Suprapubic skin (tissue), 4 donors: ENCODE measurements at regions not wholly inside any gene's neighbourhood (a gene's known extent, or its start where the extent isn't known, plus 50 kb on each side); places are given as distances from the start of the nearest gene placed in this dataset.

Experiments used
- DNase-seq, 2 donors: peaks; one replicate each; pipeline ENCODE4 v3.0.0-alpha.2; 2019; ENCODE audit warnings: low spot score in 2 of 2
- H3K27ac ChIP-seq: fragments of 200-600 bp; sonication (generic); one replicate; pipeline ENCODE4 v1.5.1; 2019
- H3K27me3 ChIP-seq: fragments of 200-600 bp; sonication (generic); one replicate; pipeline ENCODE4 v1.5.1; 2019
- H3K36me3 ChIP-seq: fragments of 200-600 bp; sonication (generic); one replicate; pipeline ENCODE4 v1.5.1; 2019
- H3K4me1 ChIP-seq: fragments of 200-600 bp; sonication (generic); one replicate; pipeline ENCODE4 v1.5.1; 2019
- H3K4me3 ChIP-seq: fragments of 200-600 bp; sonication (generic); one replicate; pipeline ENCODE4 v1.5.1; 2019; ENCODE audit warnings: mild to moderate bottlenecking
- H3K9me3 ChIP-seq: fragments of 200-600 bp; sonication (generic); one replicate; pipeline ENCODE4 v1.5.1; 2019
- EP300 ChIP-seq: sonication (generic); formaldehyde crosslinking; IDR thresholded peaks from one replicate; pipeline ENCODE4 v1.6.1; 2017; ENCODE audit warnings: antibody characterized with exemption
- POLR2A ChIP-seq, 2 donors: fragments of 450-650 bp; IDR thresholded peaks; one replicate each; pipeline ENCODE4 v1.6.1; 2017; ENCODE audit warnings: antibody characterized with exemption in 2 of 2, mild to moderate bottlenecking in 2 of 2, moderate library complexity in 2 of 2
- POLR2AphosphoS5 ChIP-seq, 3 donors: sonication (generic); formaldehyde crosslinking; IDR thresholded peaks; one replicate each; pipeline ENCODE4 v1.6.1; 2017; ENCODE audit warnings: antibody characterized with exemption in 3 of 3
- WGBS: methylation state at CpG from one replicate; pipeline ENCODE4 v1.1.5; 2018; 5-methylcytosine and 5-hydroxymethylcytosine counted together
- TF ChIP-seq, protein P1 (sequence below), 2 donors: fragments of 200-600 bp in 1 of 2; fragments of 450-650 bp in 1 of 2; sonication (generic) in 1 of 2; IDR thresholded peaks; one replicate each; pipeline ENCODE4 v1.5.1; 2016 to 2019; ENCODE audit warnings: antibody characterized with exemption in 2 of 2, mild to moderate bottlenecking in 1 of 2, moderate library complexity in 1 of 2

DNA sequence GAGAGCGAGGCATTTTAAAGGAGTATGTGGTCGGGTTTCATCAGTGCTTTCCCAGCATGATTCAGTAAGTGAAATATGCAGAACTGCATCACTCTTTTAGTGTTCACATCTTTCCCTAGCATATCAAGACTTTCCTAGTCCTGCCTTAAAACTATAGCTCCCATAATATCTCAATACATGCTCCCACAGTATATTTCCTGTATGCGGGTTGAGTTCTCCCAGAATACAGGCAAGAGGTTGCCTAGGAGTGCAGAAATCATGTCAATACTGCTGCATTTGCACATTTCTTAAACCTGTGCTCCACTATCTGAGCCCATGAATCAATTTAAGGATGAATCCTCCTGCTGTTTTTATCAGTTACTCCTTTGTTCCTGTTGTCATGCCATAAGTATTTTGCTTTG is 386.6 kb upstream of the SLC35B3 start:
- no peaks in the 10 kb centered on the region for H3K4me1 ChIP-seq
- H3K27ac ChIP-seq, result no peak overlapping the region
- H3K36me3 ChIP-seq, result no peaks in the 10 kb centered on the region
- no peak overlapping the region for H3K4me3 ChIP-seq
- no peak for DNase-seq
- 77% methylated on average over 3 of the region's 3 CpGs for WGBS
- TF ChIP-seq EP300 (no peak), POLR2AphosphoS5 (IDR thresholded peaks at IDR 0.05) (no peak), POLR2A (IDR thresholded peaks at IDR 0.05) (no peak)
- TF ChIP-seq, protein P1, sequence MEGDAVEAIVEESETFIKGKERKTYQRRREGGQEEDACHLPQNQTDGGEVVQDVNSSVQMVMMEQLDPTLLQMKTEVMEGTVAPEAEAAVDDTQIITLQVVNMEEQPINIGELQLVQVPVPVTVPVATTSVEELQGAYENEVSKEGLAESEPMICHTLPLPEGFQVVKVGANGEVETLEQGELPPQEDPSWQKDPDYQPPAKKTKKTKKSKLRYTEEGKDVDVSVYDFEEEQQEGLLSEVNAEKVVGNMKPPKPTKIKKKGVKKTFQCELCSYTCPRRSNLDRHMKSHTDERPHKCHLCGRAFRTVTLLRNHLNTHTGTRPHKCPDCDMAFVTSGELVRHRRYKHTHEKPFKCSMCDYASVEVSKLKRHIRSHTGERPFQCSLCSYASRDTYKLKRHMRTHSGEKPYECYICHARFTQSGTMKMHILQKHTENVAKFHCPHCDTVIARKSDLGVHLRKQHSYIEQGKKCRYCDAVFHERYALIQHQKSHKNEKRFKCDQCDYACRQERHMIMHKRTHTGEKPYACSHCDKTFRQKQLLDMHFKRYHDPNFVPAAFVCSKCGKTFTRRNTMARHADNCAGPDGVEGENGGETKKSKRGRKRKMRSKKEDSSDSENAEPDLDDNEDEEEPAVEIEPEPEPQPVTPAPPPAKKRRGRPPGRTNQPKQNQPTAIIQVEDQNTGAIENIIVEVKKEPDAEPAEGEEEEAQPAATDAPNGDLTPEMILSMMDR (IDR thresholded peaks at IDR 0.05), result no peak
- H3K9me3 ChIP-seq, result no peaks in the 10 kb centered on the region
- no peaks in the 10 kb centered on the region for H3K27me3 ChIP-seq

DNA sequence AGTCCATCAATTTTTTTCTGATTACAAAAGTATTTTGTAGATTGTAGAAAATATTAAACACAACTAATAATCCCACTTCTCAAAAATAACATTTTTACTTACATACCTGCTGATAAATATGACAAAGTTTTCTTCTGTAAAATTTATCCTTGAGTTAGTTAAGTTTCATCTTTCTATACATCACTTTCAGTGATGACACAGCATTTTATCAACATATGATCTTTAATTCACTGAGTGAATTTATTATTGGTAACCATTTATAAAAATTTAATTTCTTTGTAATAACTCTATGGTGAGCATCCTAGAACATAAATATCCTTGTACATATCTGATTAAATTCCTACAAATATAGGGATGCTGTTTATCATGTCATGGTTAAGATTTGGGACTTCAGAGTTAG is 385.0 kb upstream of the SLC35B3 start:
- Histone ChIP-seq H3K4me3 (no peak overlapping the region), H3K27me3 (no peaks in the 10 kb centered on the region), H3K27ac (no peak overlapping the region), H3K4me1 (no peaks in the 10 kb centered on the region), H3K9me3 (no peaks in the 10 kb centered on the region), H3K36me3 (no peaks in the 10 kb centered on the region)
- TF ChIP-seq EP300, result no peak
- TF ChIP-seq POLR2AphosphoS5 (IDR thresholded peaks at IDR 0.05), result no peak
- TF ChIP-seq, protein P1 (IDR thresholded peaks at IDR 0.05), result no peak
- TF ChIP-seq POLR2A (IDR thresholded peaks at IDR 0.05), result no peak
- DNase-seq, result no peak

- H3K36me3 ChIP-seq, result no peaks in the 10 kb centered on the region
- WGBS, result 63% methylated on average over 5 of the region's 5 CpGs
- TF ChIP-seq, protein P1 (IDR thresholded peaks at IDR 0.05), result no peak
- no peak for TF ChIP-seq EP300
- TF ChIP-seq POLR2A (IDR thresholded peaks at IDR 0.05), result no peak
- TF ChIP-seq POLR2AphosphoS5 (IDR thresholded peaks at IDR 0.05), result no peak
Observed at GRCh38 chr6:8819446-8819845, 384.1 kb upstream of the SLC35B3 start.

GRCh38 chr6:8814440-8815000 is 379.2 kb upstream of the SLC35B3 start:
- no peaks in the 10 kb centered on the region for H3K9me3 ChIP-seq
- H3K27me3 ChIP-seq, result no peaks in the 10 kb centered on the region
- TF ChIP-seq EP300, result no peak
- TF ChIP-seq POLR2A (IDR thresholded peaks at IDR 0.05), result no peak
- TF ChIP-seq POLR2AphosphoS5 (IDR thresholded peaks at IDR 0.05), result no peak
- TF ChIP-seq, protein P1 (IDR thresholded peaks at IDR 0.05), result no peak
- H3K4me3 ChIP-seq, result no peak overlapping the region
- H3K36me3 ChIP-seq, result no peaks in the 10 kb centered on the region
- 37% methylated on average over 1 of the region's 1 CpG for WGBS
- no peak overlapping the region for H3K27ac ChIP-seq
- no peaks in the 10 kb centered on the region for H3K4me1 ChIP-seq
- DNase-seq, result no peak

More at GRCh38 chr6:8819446-8819845, 384.1 kb upstream of the SLC35B3 start:
- DNase-seq, result no peak
- Histone ChIP-seq H3K9me3 (no peaks in the 10 kb centered on the region), H3K4me1 (no peaks in the 10 kb centered on the region), H3K27ac (no peak overlapping the region), H3K27me3 (no peaks in the 10 kb centered on the region), H3K4me3 (no peak overlapping the region)

GRCh38 chr6:8810325-8810724 is 375.0 kb upstream of the SLC35B3 start:
- H3K4me3 ChIP-seq, result no peak overlapping the region
- no peak overlapping the region for H3K27ac ChIP-seq
- TF ChIP-seq POLR2AphosphoS5 (IDR thresholded peaks at IDR 0.05), result no peak
- TF ChIP-seq, protein P1 (IDR thresholded peaks at IDR 0.05), result no peak
- TF ChIP-seq EP300, result no peak
- no peak for TF ChIP-seq POLR2A (IDR thresholded peaks at IDR 0.05)
- no peaks in the 10 kb centered on the region for H3K4me1 ChIP-seq
- no peaks in the 10 kb centered on the region for H3K9me3 ChIP-seq
- 62% methylated on average over 4 of the region's 4 CpGs for WGBS
- no peak for DNase-seq
- no peaks in the 10 kb centered on the region for H3K36me3 ChIP-seq
- no peaks in the 10 kb centered on the region for H3K27me3 ChIP-seq
